ENCODE measurements at regions not wholly inside any gene's neighbourhood (a gene's known extent, or its start where the extent isn't known, plus 50 kb on each side); places are given as distances from the start of the nearest gene placed in this dataset.
"Not testable (repeated sequence)": the region's sequence is repeated elsewhere in the genome, so short reads cannot be mapped to it uniquely, and the experiment has no call there.

DNA sequence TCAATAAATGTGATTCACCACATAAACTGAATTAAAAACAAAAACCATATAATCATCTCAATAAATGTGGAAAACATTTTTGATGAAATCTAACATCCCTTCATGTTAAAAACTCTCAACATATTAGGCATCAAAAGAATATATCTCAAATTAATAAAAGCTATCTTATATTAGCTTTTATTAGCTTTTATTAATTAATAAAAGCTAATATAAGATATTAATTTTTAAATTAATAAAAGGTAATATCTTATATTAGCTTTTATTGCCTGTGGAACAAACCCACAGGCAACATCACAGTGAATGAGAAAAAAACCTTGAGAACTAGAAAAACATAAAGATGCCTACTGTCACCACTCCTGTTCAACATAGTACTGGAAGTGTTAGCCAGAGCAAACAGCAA is 338.9 kb upstream of the GRIA1 start:
- DNase-seq, result no peak

DNA sequence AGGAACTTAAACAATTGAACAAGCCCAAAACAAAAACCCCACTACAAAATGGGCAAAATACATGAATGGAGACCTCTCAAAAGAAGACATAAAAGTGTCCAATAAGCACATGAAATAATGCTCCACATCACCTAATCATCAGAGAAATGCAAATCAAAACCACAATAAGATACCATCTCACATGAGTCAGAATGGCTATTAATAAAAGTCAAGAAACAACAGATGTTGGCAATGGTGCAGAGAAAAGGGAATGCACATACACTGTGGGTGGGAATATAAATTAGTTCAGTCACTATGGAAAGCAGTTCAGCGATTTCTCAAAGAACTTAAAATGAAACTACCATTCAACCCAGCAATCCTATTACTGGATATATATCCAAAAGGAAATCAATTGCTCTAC is 337.4 kb upstream of the GRIA1 start:
- no peak for DNase-seq

DNA sequence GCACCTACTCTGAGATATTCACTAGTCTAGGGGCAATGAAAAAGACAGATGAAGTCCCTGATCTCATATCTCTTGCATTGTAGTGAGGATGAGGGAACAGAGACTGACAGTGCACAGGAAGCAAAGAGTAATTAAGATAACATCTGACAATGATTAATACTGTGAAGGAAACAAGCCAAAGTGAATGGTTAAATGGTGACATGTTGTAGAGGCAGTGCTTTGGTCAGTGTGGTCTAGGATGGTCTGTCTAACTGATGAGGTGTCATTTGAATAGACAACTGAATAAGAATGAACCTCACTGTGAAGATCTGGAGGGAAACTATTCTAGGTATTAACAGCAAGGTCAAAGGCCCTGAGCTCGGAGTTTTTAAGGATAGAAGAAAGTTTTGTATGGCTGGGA is 333.3 kb upstream of the GRIA1 start:
- no peak for DNase-seq

- DNase-seq, result no peak
Observed at GRCh38 chr5:153158608-153159007, 331.9 kb upstream of the GRIA1 start.

GRCh38 chr5:153159616-153160015 is 330.9 kb upstream of the GRIA1 start:
- DNase-seq, result no peak

- no peak for DNase-seq
Observed at GRCh38 chr5:153168241-153168640, 322.2 kb upstream of the GRIA1 start.

DNA sequence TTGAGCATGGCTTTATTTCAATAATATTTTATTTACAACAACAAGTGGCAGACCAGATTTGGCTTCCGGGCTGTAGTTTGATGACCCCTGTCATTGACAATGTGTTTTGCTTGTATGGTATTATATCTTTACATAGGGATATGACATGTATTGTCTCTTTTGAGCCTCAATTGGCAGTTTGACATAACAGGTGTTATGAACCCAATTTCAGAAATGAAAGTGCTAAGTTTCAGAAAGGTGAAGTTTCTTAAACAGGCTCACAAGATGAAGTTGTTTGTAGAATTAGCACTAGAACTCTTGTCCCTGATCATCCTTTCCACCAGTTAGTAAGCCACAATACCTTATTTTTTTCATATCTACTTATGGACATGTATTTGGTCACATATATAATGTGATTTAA is 303.0 kb upstream of the GRIA1 start:
- no peak for DNase-seq

GRCh38 chr5:153206361-153206760 is 284.1 kb upstream of the GRIA1 start:
- no peak for DNase-seq

- DNase-seq, result no peak
Observed at GRCh38 chr5:153209016-153209415, 281.5 kb upstream of the GRIA1 start.

GRCh38 chr5:153209687-153210086 is 280.8 kb upstream of the GRIA1 start:
- no peak for DNase-seq

DNA sequence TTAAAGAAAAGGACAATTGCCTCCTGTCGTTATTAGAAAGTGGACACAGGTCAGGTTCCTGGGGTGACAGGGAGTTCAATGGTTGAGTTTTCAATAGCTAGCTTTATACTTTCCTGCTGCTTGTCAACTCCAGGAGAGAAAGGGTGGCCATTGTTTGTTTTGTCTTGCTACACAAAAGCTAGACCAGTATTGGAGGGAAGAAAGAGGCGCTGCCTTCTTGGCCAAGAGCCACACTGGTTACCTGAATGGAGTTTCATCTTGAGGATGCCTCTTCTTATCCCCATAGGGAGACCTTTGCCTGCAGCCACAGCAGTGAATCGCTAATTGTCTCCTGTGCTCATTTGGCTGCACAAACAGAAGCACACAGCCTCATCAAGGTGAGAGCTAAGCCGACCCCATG is 279.4 kb upstream of the GRIA1 start:
- DNase-seq, result no peak

- DNase-seq, result no peak
Observed at GRCh38 chr5:153212471-153212870, 278.0 kb upstream of the GRIA1 start.

- DNase-seq, result no peak
Observed at GRCh38 chr5:153222936-153223335, 267.5 kb upstream of the GRIA1 start.

- DNase-seq, result no peak
Observed at GRCh38 chr5:153223376-153223775, 267.1 kb upstream of the GRIA1 start.

- no peak for DNase-seq
Observed at GRCh38 chr5:153224651-153225050, 265.8 kb upstream of the GRIA1 start.

- no peak for DNase-seq
Observed at GRCh38 chr5:153233933-153234332, 256.5 kb upstream of the GRIA1 start.

DNA sequence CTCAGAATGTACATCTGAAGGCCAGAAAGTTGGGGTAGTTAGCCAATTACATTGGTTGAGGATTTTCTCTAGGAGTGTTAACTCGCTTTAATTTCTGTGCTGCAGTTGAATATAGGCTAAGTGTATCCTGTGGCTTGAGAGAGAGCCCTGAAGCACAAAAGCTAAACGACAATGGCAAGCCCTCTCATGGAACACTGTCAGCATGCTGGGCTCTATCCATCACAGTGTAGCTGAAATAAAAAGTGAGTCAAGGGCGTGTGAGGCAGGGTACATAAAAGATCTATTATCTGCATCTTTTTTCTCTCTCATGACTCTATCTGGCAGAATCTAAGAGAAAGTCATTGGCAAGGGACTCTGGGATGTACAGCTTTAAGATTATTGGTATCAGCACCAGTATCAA is 254.2 kb upstream of the GRIA1 start:
- no peak for DNase-seq

DNA sequence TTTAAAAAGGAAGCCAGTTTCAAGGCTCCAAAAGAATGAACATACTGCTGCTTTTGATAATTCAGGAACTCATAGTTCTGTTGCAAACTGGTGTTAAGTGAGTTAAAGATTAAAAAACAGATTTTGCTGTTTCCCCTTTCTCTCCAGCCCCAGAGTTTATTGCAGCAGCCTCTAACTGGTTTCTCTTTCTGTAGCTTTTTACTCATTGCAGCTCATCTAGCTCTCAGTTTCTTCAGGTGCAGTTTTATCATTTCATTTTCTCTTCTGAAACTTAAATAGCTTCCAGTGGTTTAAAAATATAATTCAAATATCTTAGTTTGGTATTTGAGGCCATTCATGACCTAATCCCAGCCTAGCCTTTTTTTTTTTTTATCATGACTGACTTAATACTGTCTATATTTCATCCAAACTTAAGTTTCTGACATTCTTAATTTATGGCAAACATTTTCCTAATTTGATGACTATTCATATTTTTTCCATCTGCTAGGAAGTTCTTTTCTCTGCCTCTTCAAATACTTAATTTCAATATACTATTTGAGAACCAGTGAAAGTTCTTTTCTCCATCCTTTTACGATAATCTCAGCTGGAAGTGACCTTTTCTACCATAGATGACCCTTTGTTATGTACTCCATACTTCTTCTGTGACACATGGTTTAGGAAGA is 252.7 kb upstream of the GRIA1 start:
- no peak for DNase-seq

DNA sequence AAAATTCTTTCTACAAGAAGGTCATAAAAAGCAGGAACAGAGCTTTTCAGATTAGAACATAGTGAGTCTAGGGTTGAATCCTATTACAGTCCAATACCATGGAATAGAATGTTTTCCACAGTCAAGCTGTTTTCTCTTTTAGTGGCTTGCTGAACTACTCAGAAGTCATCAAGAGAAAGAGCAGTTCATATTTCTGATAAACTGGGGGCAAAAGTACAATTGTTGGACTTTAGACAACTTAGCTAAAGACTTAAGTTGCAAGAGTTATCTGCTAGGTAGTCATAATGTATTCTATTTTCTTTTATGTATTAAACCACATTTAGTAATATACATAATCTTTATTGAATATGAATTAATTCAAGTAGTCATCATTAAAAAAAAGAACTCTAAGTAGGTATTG is 233.1 kb upstream of the GRIA1 start:
- no peak for DNase-seq

DNA sequence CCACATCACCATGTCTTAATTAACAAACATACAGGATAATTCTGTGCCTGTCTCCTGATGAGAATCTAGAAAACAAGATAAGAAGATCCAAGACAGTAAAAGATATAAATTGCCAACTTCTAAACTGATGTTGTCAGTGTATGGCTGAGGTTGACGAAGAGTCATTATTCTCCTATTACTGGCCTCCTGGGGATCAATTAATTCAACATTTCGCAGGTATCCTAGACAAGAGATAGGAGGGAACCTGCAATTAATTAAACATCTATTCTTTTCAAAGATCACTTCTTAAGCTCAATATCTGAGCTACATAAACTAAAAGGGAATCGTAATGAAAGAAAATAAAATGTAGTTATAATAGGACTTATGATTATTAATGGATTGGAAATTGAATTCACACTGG is 232.0 kb upstream of the GRIA1 start:
- no peak for DNase-seq

DNA sequence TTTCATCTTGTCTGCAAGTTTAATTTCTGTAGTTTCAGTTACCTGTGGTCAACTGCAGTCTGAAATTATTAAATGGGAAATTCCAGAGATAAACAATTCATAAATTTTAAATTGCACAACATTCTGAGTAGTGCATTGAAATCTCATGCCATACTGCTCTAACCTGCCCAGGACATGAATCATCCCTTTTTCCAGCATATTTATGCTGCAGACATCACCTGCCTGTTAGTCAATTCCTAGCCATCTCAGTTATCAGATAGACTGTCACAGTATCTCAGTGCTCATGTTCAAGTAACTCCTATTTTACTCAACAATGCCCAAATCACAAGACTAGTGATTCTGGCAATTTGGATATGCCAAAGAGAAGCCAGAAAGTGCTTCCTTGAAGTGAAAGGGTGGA is 223.0 kb upstream of the GRIA1 start:
- DNase-seq, result no peak

DNA sequence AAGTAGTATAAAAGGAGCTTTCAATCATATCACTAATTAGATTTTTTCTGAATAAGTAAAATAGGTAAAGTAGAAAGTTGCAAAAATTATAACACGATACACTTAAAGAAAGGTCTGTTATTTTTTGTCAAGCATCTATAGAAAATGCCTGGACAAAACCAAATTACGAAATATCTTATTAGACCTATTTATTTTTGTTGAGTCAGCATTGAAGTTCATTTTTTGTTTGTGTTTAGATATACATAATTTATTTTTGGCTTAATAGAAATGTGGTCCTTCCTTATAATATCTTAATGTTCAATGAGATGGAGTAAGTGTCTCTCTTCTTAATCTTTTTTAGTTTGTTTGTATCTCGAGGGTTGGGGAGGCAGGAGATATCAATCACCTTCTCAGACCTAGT is 214.8 kb upstream of the GRIA1 start:
- DNase-seq, result no peak

GRCh38 chr5:153276151-153276550 is 214.3 kb upstream of the GRIA1 start:
- peak; percentile 10 for DNase-seq

GRCh38 chr5:153296251-153296844 is 194.1 kb upstream of the GRIA1 start:
- DNase-seq, result not testable (repeated sequence)

- DNase-seq, result no peak
Observed at GRCh38 chr5:153299891-153300290, 190.6 kb upstream of the GRIA1 start.
